Breast epithelium (tissue), 4 donors: ENCODE measurements at regions not wholly inside any gene's neighbourhood (a gene's known extent, or its start where the extent isn't known, plus 50 kb on each side); places are given as distances from the start of the nearest gene placed in this dataset.

ENCODE experiments used
- DNase-seq, 2 donors: peaks; one replicate each; pipeline ENCODE4 v3.0.0-alpha.2; 2019; ENCODE audit warnings: low spot score in 2 of 2
- H3K27ac ChIP-seq, 2 donors: fragments of 200-600 bp; sonication (generic) in 1 of 2; one replicate each; pipeline ENCODE4 v1.5.1; 2016 to 2019; ENCODE audit warnings: mild to moderate bottlenecking in 1 of 2
- H3K27me3 ChIP-seq, 2 donors: fragments of 200-600 bp; sonication (generic) in 1 of 2; one replicate each; pipeline versions ENCODE4 v1.5.1 to v1.6.0; 2017 to 2019; ENCODE audit warnings: control low read depth in 1 of 2, mild to moderate bottlenecking in 1 of 2
- H3K36me3 ChIP-seq: fragments of 200-600 bp; one replicate; pipeline ENCODE4 v1.5.1; 2019
- H3K4me1 ChIP-seq, 2 donors: fragments of 200-600 bp; sonication (generic); one replicate each; pipeline ENCODE4 v1.5.1; 2016 to 2019; ENCODE audit warnings: control low read depth in 1 of 2
- H3K4me3 ChIP-seq, 3 donors: fragments of 200-600 bp; sonication (generic); 1 replicate in 2 of 3; 2 replicates in 1 of 3; pipeline ENCODE4 v1.5.1; 2016 to 2019; ENCODE audit warnings: mild to moderate bottlenecking in 3 of 3, moderate library complexity in 2 of 3
- H3K9me3 ChIP-seq, 2 donors: fragments of 200-600 bp; sonication (generic) in 1 of 2; one replicate each; pipeline ENCODE4 v1.5.1; 2016 to 2019; ENCODE audit warnings: control low read depth in 1 of 2
- POLR2A ChIP-seq: fragments of 450-650 bp; IDR thresholded peaks from one replicate; pipeline ENCODE4 v1.6.1; 2016; ENCODE audit warnings: antibody characterized with exemption, mild to moderate bottlenecking, moderate library complexity
- POLR2AphosphoS5 ChIP-seq, 3 donors: sonication (generic); formaldehyde crosslinking; IDR thresholded peaks; one replicate each; pipeline ENCODE4 v1.6.1; 2017; ENCODE audit warnings: antibody characterized with exemption in 3 of 3
- intact Hi-C: fragments of 100-400 bp; cut with DNase I; formaldehyde crosslinking; loops from one replicate; pipeline ENCODE4 v1.15.1; 2023; ENCODE audit warnings: low total_unique reads
- TF ChIP-seq, protein P1 (sequence below), 3 donors: fragments of 450-650 bp; IDR thresholded peaks; one replicate each; pipeline ENCODE4 v1.5.1; 2016 to 2017; ENCODE audit warnings: antibody characterized with exemption in 3 of 3, mild to moderate bottlenecking in 3 of 3, moderate library complexity in 3 of 3

DNA sequence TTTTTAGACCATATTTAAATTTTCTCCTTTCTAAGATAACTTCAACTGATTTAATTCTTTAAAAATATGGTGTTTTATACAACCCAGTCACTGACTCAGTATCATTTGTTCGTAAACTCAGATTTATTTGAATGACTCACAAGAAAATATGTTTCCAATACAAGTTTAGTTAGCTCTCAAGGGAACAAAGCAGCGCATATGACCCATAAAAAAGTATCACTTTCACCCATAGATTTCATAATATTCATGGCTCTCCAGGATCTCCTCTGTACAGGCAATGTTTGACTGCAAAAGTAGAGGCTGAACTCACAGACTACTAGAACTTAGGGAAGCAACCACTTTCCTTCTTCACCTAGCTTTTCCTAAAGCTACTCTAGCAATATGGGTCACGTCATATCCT is 405.6 kb upstream of the PCDH9 start:
- Histone ChIP-seq H3K27me3 (no peaks in the 10 kb centered on the region), H3K4me3 (no peak overlapping the region), H3K9me3 (no peaks in the 10 kb centered on the region), H3K4me1 (no peaks in the 10 kb centered on the region), H3K36me3 (no peaks in the 10 kb centered on the region), H3K27ac (no peak overlapping the region)
- TF ChIP-seq, protein P1, sequence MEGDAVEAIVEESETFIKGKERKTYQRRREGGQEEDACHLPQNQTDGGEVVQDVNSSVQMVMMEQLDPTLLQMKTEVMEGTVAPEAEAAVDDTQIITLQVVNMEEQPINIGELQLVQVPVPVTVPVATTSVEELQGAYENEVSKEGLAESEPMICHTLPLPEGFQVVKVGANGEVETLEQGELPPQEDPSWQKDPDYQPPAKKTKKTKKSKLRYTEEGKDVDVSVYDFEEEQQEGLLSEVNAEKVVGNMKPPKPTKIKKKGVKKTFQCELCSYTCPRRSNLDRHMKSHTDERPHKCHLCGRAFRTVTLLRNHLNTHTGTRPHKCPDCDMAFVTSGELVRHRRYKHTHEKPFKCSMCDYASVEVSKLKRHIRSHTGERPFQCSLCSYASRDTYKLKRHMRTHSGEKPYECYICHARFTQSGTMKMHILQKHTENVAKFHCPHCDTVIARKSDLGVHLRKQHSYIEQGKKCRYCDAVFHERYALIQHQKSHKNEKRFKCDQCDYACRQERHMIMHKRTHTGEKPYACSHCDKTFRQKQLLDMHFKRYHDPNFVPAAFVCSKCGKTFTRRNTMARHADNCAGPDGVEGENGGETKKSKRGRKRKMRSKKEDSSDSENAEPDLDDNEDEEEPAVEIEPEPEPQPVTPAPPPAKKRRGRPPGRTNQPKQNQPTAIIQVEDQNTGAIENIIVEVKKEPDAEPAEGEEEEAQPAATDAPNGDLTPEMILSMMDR (IDR thresholded peaks at IDR 0.05): no peak
- no peak for TF ChIP-seq POLR2AphosphoS5 (IDR thresholded peaks at IDR 0.05)
- no peak for TF ChIP-seq POLR2A
- intact Hi-C loops: no loop called here
- DNase-seq: no peak

DNA sequence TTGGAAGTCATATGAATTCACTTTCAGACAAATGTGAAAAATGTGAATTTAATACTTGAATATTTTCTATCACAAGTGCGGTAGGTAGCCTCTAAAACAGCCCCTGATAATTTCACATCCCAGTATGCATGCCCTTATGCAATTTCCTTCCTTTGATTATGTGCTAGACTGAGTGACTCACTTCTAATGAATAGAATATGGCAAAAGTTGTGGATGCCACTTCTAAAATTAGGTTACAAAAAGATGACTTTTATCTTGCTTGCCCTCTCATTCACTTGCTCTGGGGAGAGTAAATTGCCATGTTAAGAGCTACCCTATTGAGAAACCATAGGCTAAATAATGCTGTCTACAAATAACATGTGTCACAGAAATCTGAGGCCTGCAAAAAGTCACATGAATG is 402.5 kb upstream of the PCDH9 start:
- intact Hi-C loops: no loop called here
- DNase-seq: no peak
- TF ChIP-seq, protein P1 (IDR thresholded peaks at IDR 0.05): no peak
- TF ChIP-seq POLR2A (no peak), POLR2AphosphoS5 (IDR thresholded peaks at IDR 0.05) (no peak)

DNA sequence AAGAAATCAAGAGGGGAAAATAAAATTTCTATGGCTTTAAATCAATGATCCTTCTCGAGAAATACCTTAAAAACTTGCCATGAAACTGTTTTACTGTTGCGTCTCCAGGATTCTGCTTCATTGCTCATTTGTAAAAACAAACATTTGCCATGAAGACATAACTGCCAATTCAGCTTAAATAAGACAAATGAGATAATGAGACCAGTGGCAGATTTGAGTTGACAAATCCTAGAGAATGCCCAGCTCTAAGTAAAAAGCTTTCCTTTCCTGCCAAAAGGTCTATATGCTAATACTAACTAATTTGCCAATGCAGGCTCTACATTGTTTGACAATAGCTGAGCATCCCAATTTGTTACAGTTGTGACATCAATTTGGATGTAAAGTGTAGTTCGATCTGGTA is 400.5 kb upstream of the PCDH9 start:
- no peaks in the 10 kb centered on the region for H3K27me3 ChIP-seq
- H3K27ac ChIP-seq: no peak overlapping the region
- no peak for DNase-seq
- intact Hi-C loops: no loop called here
- no peaks in the 10 kb centered on the region for H3K36me3 ChIP-seq
- TF ChIP-seq, protein P1 (IDR thresholded peaks at IDR 0.05): no peak
- TF ChIP-seq POLR2AphosphoS5 (IDR thresholded peaks at IDR 0.05) (no peak), POLR2A (no peak)
- H3K9me3 ChIP-seq: no peaks in the 10 kb centered on the region
- H3K4me1 ChIP-seq: no peaks in the 10 kb centered on the region
- no peak overlapping the region for H3K4me3 ChIP-seq

More for the DNA sequence above, 402.5 kb upstream of the PCDH9 start:
- H3K27me3 ChIP-seq: no peaks in the 10 kb centered on the region
- no peak overlapping the region for H3K27ac ChIP-seq
- no peaks in the 10 kb centered on the region for H3K9me3 ChIP-seq
- H3K4me1 ChIP-seq: no peaks in the 10 kb centered on the region
- no peaks in the 10 kb centered on the region for H3K36me3 ChIP-seq
- no peak overlapping the region for H3K4me3 ChIP-seq

DNA sequence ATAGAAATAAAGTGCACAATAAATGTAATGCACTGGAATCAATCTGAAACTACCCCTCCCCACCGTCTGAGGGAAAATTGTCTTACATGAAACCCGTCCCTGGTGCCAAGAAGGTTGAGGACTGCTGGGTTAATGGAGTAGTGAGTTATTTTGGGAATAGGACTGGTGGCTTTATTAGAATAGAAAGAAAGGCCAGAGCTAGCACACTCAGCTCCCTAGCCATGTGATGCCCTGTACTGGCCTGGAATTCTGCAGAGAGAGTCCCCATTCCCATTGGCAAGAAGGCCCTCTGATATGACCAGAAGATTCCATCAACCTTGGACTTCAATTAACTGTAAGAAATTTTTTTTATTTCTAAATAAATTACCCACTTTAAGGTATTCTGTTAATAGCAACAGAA is 393.5 kb upstream of the PCDH9 start:
- Histone ChIP-seq H3K27me3 (no peaks in the 10 kb centered on the region), H3K36me3 (no peaks in the 10 kb centered on the region), H3K9me3 (no peaks in the 10 kb centered on the region), H3K4me1 (no peaks in the 10 kb centered on the region), H3K4me3 (no peak overlapping the region), H3K27ac (no peak overlapping the region)
- TF ChIP-seq, protein P1 (IDR thresholded peaks at IDR 0.05): no peak
- TF ChIP-seq POLR2A: no peak
- TF ChIP-seq POLR2AphosphoS5 (IDR thresholded peaks at IDR 0.05): no peak
- DNase-seq: no peak
- intact Hi-C loops: no loop called here

DNA sequence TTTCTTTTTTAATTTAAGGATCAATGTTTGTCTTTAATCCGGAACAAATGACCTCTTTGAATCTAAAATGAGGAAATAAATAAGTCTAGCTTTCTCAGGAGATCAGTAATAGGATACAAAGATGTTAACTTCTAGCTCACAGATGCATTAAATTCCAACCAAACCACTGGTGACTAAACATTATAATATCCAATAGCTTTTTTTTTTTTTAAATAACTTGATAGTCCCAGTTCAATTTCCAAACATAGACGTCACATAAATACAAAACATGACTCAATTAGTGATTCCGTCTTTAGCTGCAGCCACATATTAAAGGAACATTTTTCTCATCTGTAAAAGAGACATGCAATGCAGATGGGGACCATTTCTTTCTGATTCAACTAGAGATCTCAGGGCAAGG is 390.5 kb upstream of the PCDH9 start:
- TF ChIP-seq POLR2A: no peak
- no peaks in the 10 kb centered on the region for H3K36me3 ChIP-seq
- DNase-seq: no peak
- H3K27me3 ChIP-seq: no peaks in the 10 kb centered on the region
- H3K9me3 ChIP-seq: no peaks in the 10 kb centered on the region
- intact Hi-C loops: no loop called here
- no peaks in the 10 kb centered on the region for H3K4me1 ChIP-seq
- no peak overlapping the region for H3K4me3 ChIP-seq
- no peak overlapping the region for H3K27ac ChIP-seq

DNA sequence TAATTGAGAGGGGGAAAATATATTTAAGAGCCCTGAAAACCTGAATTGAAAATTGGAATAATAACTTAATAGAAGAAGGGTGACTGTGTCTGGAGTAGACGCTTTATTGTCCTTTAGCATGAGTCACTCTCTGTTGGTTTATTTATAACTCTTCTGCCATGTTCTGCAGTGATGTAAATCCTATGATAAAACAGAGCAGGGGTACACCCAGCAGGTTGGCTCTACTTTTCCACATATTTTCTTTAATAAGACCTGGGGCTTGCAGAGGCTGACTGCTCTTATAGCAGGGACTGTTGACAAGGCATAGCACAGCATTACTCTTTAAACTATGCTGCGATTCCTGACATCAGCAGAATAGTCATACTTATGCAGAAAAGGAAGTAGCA is 389.9 kb upstream of the PCDH9 start:
- no peaks in the 10 kb centered on the region for H3K4me1 ChIP-seq
- H3K9me3 ChIP-seq: no peaks in the 10 kb centered on the region
- H3K4me3 ChIP-seq: no peak overlapping the region
- no peak for DNase-seq
- H3K27ac ChIP-seq: no peak overlapping the region
- no peaks in the 10 kb centered on the region for H3K27me3 ChIP-seq
- intact Hi-C loops: no loop called here
- H3K36me3 ChIP-seq: no peaks in the 10 kb centered on the region
- TF ChIP-seq POLR2A (no peak), POLR2AphosphoS5 (IDR thresholded peaks at IDR 0.05) (no peak)
- TF ChIP-seq, protein P1 (IDR thresholded peaks at IDR 0.05): no peak
